Endothelial cell of umbilical vein (primary cell): ENCODE measurements at regions not wholly inside any gene's neighbourhood (a gene's known extent, or its start where the extent isn't known, plus 50 kb on each side); places are given as distances from the start of the nearest gene placed in this dataset.

Source experiments
- BruUV-seq: library from RNA; stranded (reverse); fragments of 400-500 nt; replicated peaks from 2 replicates; lab custom pipeline; 2021; lab: Mats Ljungman, UMichigan
- CTCF ChIA-PET: fragments of 300-600, 350-600 bp; sonication (Branson Sonifier 250); formaldehyde crosslinking; loops from one replicate; lab custom pipeline; 2021; ENCODE audit warnings: antibody characterized with exemption, inconsistent platforms; lab: Charles Lee
- POLR2A ChIA-PET: fragments of 300-600, 350-600 bp; sonication (Branson Sonifier 250); formaldehyde crosslinking; loops from one replicate; lab custom pipeline; 2021; ENCODE audit warnings: antibody characterized with exemption, inconsistent platforms; lab: Charles Lee
- DNase-seq: peaks from one replicate; pipeline ENCODE4 v3.0.0-alpha.2; 2011; ENCODE audit warnings: low read depth, low spot score
- FAIRE-seq: peaks from 2 replicates; lab custom pipeline; 2011; peaks lifted over from hg19 to GRCh38; lab: Jason Lieb, UNC
- H2AFZ ChIP-seq: 2 replicates; pipeline ENCODE4 v1.6.0; 2012; ENCODE audit warnings: low read depth, low read length, control low read depth, inconsistent platforms
- H3K27ac ChIP-seq: 2 replicates; pipeline ENCODE4 v1.5.1; 2011; ENCODE audit warnings: low read depth, mild to moderate bottlenecking, control low read depth, low read length, moderate library complexity; ENCODE audit not compliant: insufficient read depth
- H3K27me3 ChIP-seq, 2 experiments: 2 replicates each; pipeline versions ENCODE4 v1.6.0 to v1.6.1; 2011; ENCODE audit warnings: low read length in 2 of 2, mixed read lengths in 1 of 2; ENCODE audit not compliant: control insufficient read depth in 2 of 2, insufficient read depth in 2 of 2
- H3K36me3 ChIP-seq, 2 experiments: 2 replicates in 1 of 2; 3 replicates in 1 of 2; pipeline ENCODE4 v1.5.1; 2011; ENCODE audit warnings: low read length in 2 of 2, mild to moderate bottlenecking in 1 of 2, moderate library complexity in 1 of 2; ENCODE audit not compliant: control insufficient read depth in 2 of 2, insufficient read depth in 2 of 2; ENCODE audit errors: extremely low read depth in 1 of 2
- H3K4me1 ChIP-seq: 3 replicates; pipeline ENCODE4 v1.5.1; 2011; ENCODE audit warnings: mild to moderate bottlenecking, low read length; ENCODE audit not compliant: control insufficient read depth, insufficient read depth; ENCODE audit errors: extremely low read depth
- H3K4me2 ChIP-seq: 2 replicates; pipeline ENCODE4 v1.6.1; 2011; ENCODE audit warnings: low read length, control low read depth, mixed read lengths; ENCODE audit not compliant: insufficient read depth
- H3K4me3 ChIP-seq, 3 experiments: fragments of 200-600 bp in 1 of 3; sonication (generic), shearing (Covaris generic) in 1 of 3; replicated peaks in 1 of 3; 2 replicates each; pipeline ENCODE4 v1.5.1; 2011 to 2016; ENCODE audit warnings: control low read depth in 3 of 3, low read length in 3 of 3, mild to moderate bottlenecking in 2 of 3, inconsistent platforms in 1 of 3, low read depth in 1 of 3, moderate library complexity in 1 of 3; ENCODE audit not compliant: insufficient read depth in 1 of 3
- H3K79me2 ChIP-seq: 2 replicates; pipeline ENCODE4 v1.6.0; 2012; ENCODE audit warnings: low read length, inconsistent platforms; ENCODE audit not compliant: control insufficient read depth, insufficient read depth
- H3K9ac ChIP-seq: replicated peaks from 2 replicates; pipeline ENCODE3; 2011; ENCODE audit warnings: low read length, control low read depth; ENCODE audit not compliant: insufficient read depth; ENCODE audit errors: extremely low read depth
- H3K9me1 ChIP-seq: replicated peaks from 3 replicates; pipeline ENCODE4 v1.6.0; 2011; ENCODE audit warnings: mild to moderate bottlenecking, low read length; ENCODE audit not compliant: control insufficient read depth, insufficient read depth; ENCODE audit errors: extremely low read depth
- H3K9me3 ChIP-seq: replicated peaks from 2 replicates; pipeline ENCODE4 v1.5.1; 2012; ENCODE audit warnings: low read length, inconsistent platforms; ENCODE audit not compliant: control insufficient read depth, insufficient read depth
- H4K20me1 ChIP-seq: replicated peaks from 2 replicates; pipeline ENCODE3; 2011; ENCODE audit warnings: mild to moderate bottlenecking, low read length; ENCODE audit not compliant: control insufficient read depth, insufficient read depth; ENCODE audit errors: extremely low read depth
- CTCF ChIP-seq, 2 donors: IDR thresholded peaks; 1 replicate in 1 of 2; 2 replicates in 1 of 2; pipeline ENCODE4 v1.5.1; 2011; ENCODE audit warnings: low read length in 2 of 2, mild to moderate bottlenecking in 2 of 2, moderate library complexity in 2 of 2, control low read depth in 1 of 2, inconsistent platforms in 1 of 2, low read depth in 1 of 2; ENCODE audit not compliant: insufficient read depth in 1 of 2; ENCODE audit errors: extremely low read depth in 1 of 2
- GATA2 ChIP-seq: IDR thresholded peaks from 2 replicates; pipeline ENCODE4 v1.7.0; 2011; ENCODE audit warnings: low read depth, mild to moderate bottlenecking, moderate library complexity, mixed read lengths, low read length; ENCODE audit not compliant: insufficient read length, insufficient read depth
- dilution Hi-C: fragments of 300-500 bp; cut with MboI; formaldehyde crosslinking; loops from one replicate; pipeline ENCODE4 v1.15.0; 2019; ENCODE audit warnings: low sequenced_read_pairs; ENCODE audit not compliant: extremely low pct_ligation_motif_present
- intact Hi-C: fragments of 100-400 bp; cut with micrococcal nuclease; formaldehyde crosslinking; loops from one replicate; pipeline ENCODE4 v1.10.0; 2022

DNA sequence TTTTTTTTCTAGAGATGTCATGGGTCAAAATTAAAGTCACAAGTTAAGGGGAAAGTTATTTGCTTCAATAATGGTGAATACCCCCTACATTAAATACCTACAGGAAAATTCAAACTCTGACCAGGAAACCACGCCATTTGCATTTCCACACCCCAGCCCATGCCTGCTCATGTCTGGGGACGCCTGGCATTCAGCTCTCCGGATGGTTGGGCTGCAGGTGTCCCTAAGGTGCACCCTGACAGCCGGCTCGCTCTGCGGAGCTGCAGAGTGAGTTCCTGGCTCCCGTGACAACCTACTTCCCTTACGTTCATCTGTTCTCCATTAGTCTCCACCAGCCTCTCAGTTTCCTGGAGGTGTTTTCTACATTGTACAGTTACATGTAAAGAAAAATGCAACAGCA lies 122.7 kb upstream of the RIOK3 start:
- CTCF ChIA-PET, result no interaction called here
- no TSS peak for BruUV-seq
- H3K27ac ChIP-seq, result no peak overlapping the region

More for the DNA sequence above, 122.7 kb upstream of the RIOK3 start:
- no peak overlapping the region for H3K4me2 ChIP-seq
- no peaks in the 10 kb centered on the region for H3K36me3 ChIP-seq
- no peak overlapping the region for H3K9ac ChIP-seq
- DNase-seq, result no peak
- H3K79me2 ChIP-seq, result no peaks in the 10 kb centered on the region
- POLR2A ChIA-PET, result no interaction called here
- no peak overlapping the region for H3K4me3 ChIP-seq
- H3K4me1 ChIP-seq, result no peaks in the 10 kb centered on the region
- intact Hi-C loops (no loop called here), dilution Hi-C loops (no loop called here)
- no peak for TF ChIP-seq GATA2
- no peak for TF ChIP-seq CTCF (IDR thresholded peaks at IDR 0.05; ENCODE audit: extremely low read depth in 1 of 2, insufficient read depth in 1 of 2, low read depth in 1 of 2, low read length in 2 of 2)
- no peak for FAIRE-seq
- no peaks in the 10 kb centered on the region for H3K9me3 ChIP-seq
- no peaks in the 10 kb centered on the region for H3K27me3 ChIP-seq
- H2AFZ ChIP-seq, result no peak overlapping the region
- no peaks in the 10 kb centered on the region for H4K20me1 ChIP-seq
- no peaks in the 10 kb centered on the region for H3K9me1 ChIP-seq
